ENCODE measurements at regions not wholly inside any gene's neighbourhood (a gene's known extent, or its start where the extent isn't known, plus 50 kb on each side); places are given as distances from the start of the nearest gene placed in this dataset.

DNA sequence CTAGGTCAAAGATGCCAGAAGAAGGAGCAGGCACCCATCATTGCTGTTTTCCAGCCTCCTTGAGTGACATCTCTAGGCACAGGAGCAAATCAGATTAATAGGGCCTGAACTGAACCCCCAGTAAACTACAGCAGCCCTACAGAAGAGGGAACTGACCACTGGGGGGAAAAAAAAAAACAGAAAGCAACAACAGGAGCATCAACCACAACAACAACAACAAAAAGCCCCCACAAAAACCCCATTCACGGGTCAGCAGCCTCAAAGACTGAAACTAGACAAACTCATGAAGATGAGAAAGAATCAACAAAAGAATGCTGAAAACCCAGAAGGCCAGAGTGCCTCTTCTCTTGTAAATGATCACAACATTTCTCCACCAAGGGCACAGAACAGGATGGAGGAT, 537.4 kb upstream of the BTBD3 start (continued):
- TF ChIP-seq TAF1 (IDR thresholded peaks at IDR 0.05; ENCODE audit: borderline replicate concordance, low read depth, low read length) (no peak), NR2C2 (IDR thresholded peaks at IDR 0.05; ENCODE audit: borderline replicate concordance, control insufficient read depth, insufficient read length, low read depth) (no peak), ZNF592 (IDR thresholded peaks at IDR 0.05) (no peak), ZBED1 (IDR thresholded peaks at IDR 0.05; ENCODE audit: borderline replicate concordance) (no peak), ESRRA (IDR thresholded peaks at IDR 0.05; ENCODE audit: low read length) (no peak), RELB (IDR thresholded peaks at IDR 0.05; ENCODE audit: low read depth) (peak; percentile 94), RCOR1 (conservative IDR thresholded peaks at IDR 0.05; ENCODE audit: low read depth, low read length) (no peak), SREBF1 (IDR thresholded peaks at IDR 0.05; ENCODE audit: low read length) (no peak), HDAC6 (IDR thresholded peaks at IDR 0.05; ENCODE audit: unreplicated experiment) (no peak), SP1 (IDR thresholded peaks at IDR 0.05; ENCODE audit: low read depth, low read length) (no peak), NFXL1 (IDR thresholded peaks at IDR 0.05; ENCODE audit: borderline replicate concordance) (no peak), KLF5 (IDR thresholded peaks at IDR 0.05; ENCODE audit: partially characterized antibody) (no peak), RBBP5 (conservative IDR thresholded peaks at IDR 0.05) (no peak), TBL1XR1 (IDR thresholded peaks at IDR 0.05; ENCODE audit: low read depth, low read length) (0 out of 2 replicates have a peak, but pooled peaks have one; percentile 54), ATF3 (IDR thresholded peaks at IDR 0.05; ENCODE audit: borderline replicate concordance, extremely low read depth, low read depth, low read length) (no peak), KAT2A (conservative IDR thresholded peaks at IDR 0.05; ENCODE audit: control insufficient read depth, low read depth, low read length) (no peak)
- TF ChIP-seq, protein P1, sequence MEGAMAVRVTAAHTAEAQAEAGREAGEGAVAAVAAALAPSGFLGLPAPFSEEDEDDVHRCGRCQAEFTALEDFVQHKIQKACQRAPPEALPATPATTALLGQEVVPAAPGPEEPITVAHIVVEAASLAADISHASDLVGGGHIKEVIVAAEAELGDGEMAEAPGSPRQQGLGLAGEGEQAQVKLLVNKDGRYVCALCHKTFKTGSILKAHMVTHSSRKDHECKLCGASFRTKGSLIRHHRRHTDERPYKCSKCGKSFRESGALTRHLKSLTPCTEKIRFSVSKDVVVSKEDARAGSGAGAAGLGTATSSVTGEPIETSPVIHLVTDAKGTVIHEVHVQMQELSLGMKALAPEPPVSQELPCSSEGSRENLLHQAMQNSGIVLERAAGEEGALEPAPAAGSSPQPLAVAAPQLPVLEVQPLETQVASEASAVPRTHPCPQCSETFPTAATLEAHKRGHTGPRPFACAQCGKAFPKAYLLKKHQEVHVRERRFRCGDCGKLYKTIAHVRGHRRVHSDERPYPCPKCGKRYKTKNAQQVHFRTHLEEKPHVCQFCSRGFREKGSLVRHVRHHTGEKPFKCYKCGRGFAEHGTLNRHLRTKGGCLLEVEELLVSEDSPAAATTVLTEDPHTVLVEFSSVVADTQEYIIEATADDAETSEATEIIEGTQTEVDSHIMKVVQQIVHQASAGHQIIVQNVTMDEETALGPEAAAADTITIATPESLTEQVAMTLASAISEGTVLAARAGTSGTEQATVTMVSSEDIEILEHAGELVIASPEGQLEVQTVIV (IDR thresholded peaks at IDR 0.05; ENCODE audit: borderline replicate concordance, partially characterized antibody): no peak
- TF ChIP-seq, protein P2, sequence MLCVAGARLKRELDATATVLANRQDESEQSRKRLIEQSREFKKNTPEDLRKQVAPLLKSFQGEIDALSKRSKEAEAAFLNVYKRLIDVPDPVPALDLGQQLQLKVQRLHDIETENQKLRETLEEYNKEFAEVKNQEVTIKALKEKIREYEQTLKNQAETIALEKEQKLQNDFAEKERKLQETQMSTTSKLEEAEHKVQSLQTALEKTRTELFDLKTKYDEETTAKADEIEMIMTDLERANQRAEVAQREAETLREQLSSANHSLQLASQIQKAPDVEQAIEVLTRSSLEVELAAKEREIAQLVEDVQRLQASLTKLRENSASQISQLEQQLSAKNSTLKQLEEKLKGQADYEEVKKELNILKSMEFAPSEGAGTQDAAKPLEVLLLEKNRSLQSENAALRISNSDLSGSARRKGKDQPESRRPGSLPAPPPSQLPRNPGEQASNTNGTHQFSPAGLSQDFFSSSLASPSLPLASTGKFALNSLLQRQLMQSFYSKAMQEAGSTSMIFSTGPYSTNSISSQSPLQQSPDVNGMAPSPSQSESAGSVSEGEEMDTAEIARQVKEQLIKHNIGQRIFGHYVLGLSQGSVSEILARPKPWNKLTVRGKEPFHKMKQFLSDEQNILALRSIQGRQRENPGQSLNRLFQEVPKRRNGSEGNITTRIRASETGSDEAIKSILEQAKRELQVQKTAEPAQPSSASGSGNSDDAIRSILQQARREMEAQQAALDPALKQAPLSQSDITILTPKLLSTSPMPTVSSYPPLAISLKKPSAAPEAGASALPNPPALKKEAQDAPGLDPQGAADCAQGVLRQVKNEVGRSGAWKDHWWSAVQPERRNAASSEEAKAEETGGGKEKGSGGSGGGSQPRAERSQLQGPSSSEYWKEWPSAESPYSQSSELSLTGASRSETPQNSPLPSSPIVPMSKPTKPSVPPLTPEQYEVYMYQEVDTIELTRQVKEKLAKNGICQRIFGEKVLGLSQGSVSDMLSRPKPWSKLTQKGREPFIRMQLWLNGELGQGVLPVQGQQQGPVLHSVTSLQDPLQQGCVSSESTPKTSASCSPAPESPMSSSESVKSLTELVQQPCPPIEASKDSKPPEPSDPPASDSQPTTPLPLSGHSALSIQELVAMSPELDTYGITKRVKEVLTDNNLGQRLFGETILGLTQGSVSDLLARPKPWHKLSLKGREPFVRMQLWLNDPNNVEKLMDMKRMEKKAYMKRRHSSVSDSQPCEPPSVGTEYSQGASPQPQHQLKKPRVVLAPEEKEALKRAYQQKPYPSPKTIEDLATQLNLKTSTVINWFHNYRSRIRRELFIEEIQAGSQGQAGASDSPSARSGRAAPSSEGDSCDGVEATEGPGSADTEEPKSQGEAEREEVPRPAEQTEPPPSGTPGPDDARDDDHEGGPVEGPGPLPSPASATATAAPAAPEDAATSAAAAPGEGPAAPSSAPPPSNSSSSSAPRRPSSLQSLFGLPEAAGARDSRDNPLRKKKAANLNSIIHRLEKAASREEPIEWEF (IDR thresholded peaks at IDR 0.05; ENCODE audit: insufficient replicate concordance, low read depth, low read length): no peak

Data from GM12878 (cell line).